Urinary bladder (tissue), 3 donors: ENCODE measurements at regions not wholly inside any gene's neighbourhood (a gene's known extent, or its start where the extent isn't known, plus 50 kb on each side); places are given as distances from the start of the nearest gene placed in this dataset.

Experiments
- DNase-seq: peaks from one replicate; pipeline ENCODE4 v3.0.0-alpha.2; 2015; ENCODE audit errors: extremely low spot score
- H3K27ac ChIP-seq: one replicate; pipeline ENCODE4 v1.5.1; 2013; ENCODE audit warnings: low read depth, mild to moderate bottlenecking, moderate library complexity
- H3K36me3 ChIP-seq: one replicate; pipeline ENCODE4 v1.6.1; 2013; ENCODE audit warnings: mild to moderate bottlenecking, moderate library complexity; ENCODE audit not compliant: insufficient read depth
- H3K4me1 ChIP-seq: one replicate; pipeline ENCODE4 v1.6.1; 2013; ENCODE audit warnings: mild to moderate bottlenecking, moderate library complexity; ENCODE audit not compliant: insufficient read depth
- H3K4me3 ChIP-seq: one replicate; pipeline ENCODE4 v1.5.1; 2013; ENCODE audit warnings: low read depth, low read length
- WGBS: extraction: QIAGEN DNeasy Blood & Tissue Kit; methylation state at CpG from one replicate; pipeline ENCODE4 v1.1.7; 2013; 5-methylcytosine and 5-hydroxymethylcytosine counted together
- donor health status: healthy with polysubstance abuse.
- donor health status: healthy.

- H3K4me3 ChIP-seq = no peak overlapping the region
- H3K4me1 ChIP-seq = no peaks in the 10 kb centered on the region
- no peak for DNase-seq
- H3K27ac ChIP-seq = no peak overlapping the region
- 89% methylated on average over 1 of the region's 1 CpG for WGBS
- H3K36me3 ChIP-seq = no peaks in the 10 kb centered on the region
Measured at GRCh38 chr10:22483132-22483531, 137.8 kb downstream of the SPAG6 start.
